Smooth muscle cell (in vitro differentiated cells): ENCODE measurements at regions not wholly inside any gene's neighbourhood (a gene's known extent, or its start where the extent isn't known, plus 50 kb on each side); places are given as distances from the start of the nearest gene placed in this dataset.

Experiments used
- DNase-seq: peaks from one replicate; lab custom pipeline; 2025; ENCODE audit not compliant: unreplicated experiment; lab: John Stamatoyannopoulos, UW
- H2AFZ ChIP-seq: fragments of 200-600 bp; sonication (generic); 2 replicates; pipeline ENCODE4 v1.6.0; 2016; ENCODE audit warnings: antibody characterized with exemption, low read depth, mild to moderate bottlenecking
- H3F3A ChIP-seq: fragments of 200-600 bp; sonication (generic); 2 replicates; pipeline ENCODE4 v1.6.0; 2017; ENCODE audit warnings: antibody characterized with exemption, low read depth
- H3K27ac ChIP-seq: fragments of 200-600 bp; sonication (generic); 2 replicates; pipeline ENCODE4 v1.5.1; 2016; ENCODE audit warnings: low read depth, mild to moderate bottlenecking
- H3K27me3 ChIP-seq: fragments of 200-600 bp; sonication (generic); 2 replicates; pipeline ENCODE4 v1.6.1; 2016; ENCODE audit warnings: low read depth, mild to moderate bottlenecking
- H3K36me3 ChIP-seq: fragments of 200-600 bp; sonication (generic); 2 replicates; pipeline ENCODE4 v1.5.1; 2016; ENCODE audit warnings: low read depth
- H3K4me1 ChIP-seq: fragments of 200-600 bp; sonication (generic); 2 replicates; pipeline ENCODE4 v1.5.1; 2016; ENCODE audit warnings: low read depth
- H3K4me2 ChIP-seq: fragments of 200-600 bp; sonication (generic); 2 replicates; pipeline ENCODE4 v1.6.0; 2016; ENCODE audit warnings: mild to moderate bottlenecking
- H3K4me3 ChIP-seq: fragments of 200-600 bp; sonication (generic); 2 replicates; pipeline ENCODE4 v1.5.1; 2016; ENCODE audit warnings: mild to moderate bottlenecking
- H3K79me2 ChIP-seq: fragments of 200-600 bp; sonication (generic); 2 replicates; pipeline ENCODE4 v1.6.0; 2016; ENCODE audit warnings: low read depth, mild to moderate bottlenecking
- H3K9ac ChIP-seq: fragments of 200-600 bp; sonication (generic); 2 replicates; pipeline ENCODE4 v1.6.0; 2016; ENCODE audit warnings: low read depth
- H3K9me3 ChIP-seq: fragments of 200-600 bp; sonication (generic); replicated peaks from 2 replicates; pipeline ENCODE4 v1.5.1; 2016; ENCODE audit warnings: low read depth
- H4K20me1 ChIP-seq: fragments of 200-600 bp; sonication (generic); 2 replicates; pipeline ENCODE4 v1.6.0; 2016; ENCODE audit warnings: low read depth
- CTCF ChIP-seq: fragments of 200-600 bp; sonication (generic); IDR thresholded peaks from 2 replicates; pipeline ENCODE4 v1.5.1; 2017; ENCODE audit warnings: borderline replicate concordance, mild to moderate bottlenecking, antibody characterized with exemption; ENCODE audit not compliant: insufficient read depth, poor library complexity, severe bottlenecking
- WGBS: methylation state at CpG from one replicate; pipeline ENCODE4 v1.1.7; 2016; ENCODE audit warnings: low lambda C conversion rate; 5-methylcytosine and 5-hydroxymethylcytosine counted together

GRCh38 chr4:160318567-160319220, 1215.8 kb downstream of the RAPGEF2 start:
- no peaks in the 10 kb centered on the region for H3K4me1 ChIP-seq
- no peak for DNase-seq
- H4K20me1 ChIP-seq: no peaks in the 10 kb centered on the region
- no peaks in the 10 kb centered on the region for H3K79me2 ChIP-seq
- H3K9me3 ChIP-seq: no peaks in the 10 kb centered on the region
- no peaks in the 10 kb centered on the region for H3F3A ChIP-seq
- H3K27me3 ChIP-seq: no peaks in the 10 kb centered on the region
- H3K9ac ChIP-seq: no peak overlapping the region
- no peak overlapping the region for H3K27ac ChIP-seq
- no peak overlapping the region for H2AFZ ChIP-seq
- 90% methylated on average over 6 of the region's 6 CpGs for WGBS
- no peaks in the 10 kb centered on the region for H3K36me3 ChIP-seq
- H3K4me3 ChIP-seq: no peak overlapping the region
- no peak for TF ChIP-seq CTCF
- H3K4me2 ChIP-seq: no peak overlapping the region

GRCh38 chr4:160319221-160319867, 1216.5 kb downstream of the RAPGEF2 start:
- no peaks in the 10 kb centered on the region for H3K4me1 ChIP-seq
- WGBS: 95% methylated on average over 4 of the region's 4 CpGs
- no peaks in the 10 kb centered on the region for H3K27me3 ChIP-seq
- H3K9me3 ChIP-seq: no peaks in the 10 kb centered on the region
- no peaks in the 10 kb centered on the region for H3F3A ChIP-seq
- H2AFZ ChIP-seq: no peak overlapping the region
- no peak overlapping the region for H3K27ac ChIP-seq
- no peak overlapping the region for H3K9ac ChIP-seq
- H4K20me1 ChIP-seq: no peaks in the 10 kb centered on the region
- TF ChIP-seq CTCF: no peak
- no peaks in the 10 kb centered on the region for H3K36me3 ChIP-seq
- no peak overlapping the region for H3K4me3 ChIP-seq
- H3K79me2 ChIP-seq: no peaks in the 10 kb centered on the region
- DNase-seq: no peak
- no peak overlapping the region for H3K4me2 ChIP-seq

GRCh38 chr4:160319868-160320260, 1217.0 kb downstream of the RAPGEF2 start:
- Histone ChIP-seq H3K27ac (no peak overlapping the region), H3K9ac (no peak overlapping the region), H3K79me2 (no peaks in the 10 kb centered on the region), H3K4me1 (no peaks in the 10 kb centered on the region), H3K4me3 (no peak overlapping the region), H3K36me3 (no peaks in the 10 kb centered on the region), H3K4me2 (no peak overlapping the region), H3K27me3 (no peaks in the 10 kb centered on the region), H3K9me3 (no peaks in the 10 kb centered on the region), H2AFZ (no peak overlapping the region), H3F3A (no peaks in the 10 kb centered on the region), H4K20me1 (no peaks in the 10 kb centered on the region)
- WGBS: 89% methylated on average over 2 of the region's 2 CpGs
- TF ChIP-seq CTCF: no peak
- DNase-seq: no peak

GRCh38 chr4:160326110-160326509, 1223.2 kb downstream of the RAPGEF2 start:
- no peak overlapping the region for H3K27ac ChIP-seq
- 76% methylated on average over 5 of the region's 5 CpGs for WGBS
- no peaks in the 10 kb centered on the region for H3K4me1 ChIP-seq

More at GRCh38 chr4:160326110-160326509, 1223.2 kb downstream of the RAPGEF2 start:
- Histone ChIP-seq H3K4me3 (no peak overlapping the region), H2AFZ (no peak overlapping the region), H3K9ac (no peak overlapping the region), H4K20me1 (no peaks in the 10 kb centered on the region), H3K9me3 (no peaks in the 10 kb centered on the region), H3K4me2 (no peak overlapping the region), H3K27me3 (no peaks in the 10 kb centered on the region), H3K36me3 (no peaks in the 10 kb centered on the region), H3F3A (no peaks in the 10 kb centered on the region), H3K79me2 (no peaks in the 10 kb centered on the region)
- DNase-seq: no peak
- TF ChIP-seq CTCF: no peak
